ENCODE measurements at regions not wholly inside any gene's neighbourhood (a gene's known extent, or its start where the extent isn't known, plus 50 kb on each side); places are given as distances from the start of the nearest gene placed in this dataset.

DNA sequence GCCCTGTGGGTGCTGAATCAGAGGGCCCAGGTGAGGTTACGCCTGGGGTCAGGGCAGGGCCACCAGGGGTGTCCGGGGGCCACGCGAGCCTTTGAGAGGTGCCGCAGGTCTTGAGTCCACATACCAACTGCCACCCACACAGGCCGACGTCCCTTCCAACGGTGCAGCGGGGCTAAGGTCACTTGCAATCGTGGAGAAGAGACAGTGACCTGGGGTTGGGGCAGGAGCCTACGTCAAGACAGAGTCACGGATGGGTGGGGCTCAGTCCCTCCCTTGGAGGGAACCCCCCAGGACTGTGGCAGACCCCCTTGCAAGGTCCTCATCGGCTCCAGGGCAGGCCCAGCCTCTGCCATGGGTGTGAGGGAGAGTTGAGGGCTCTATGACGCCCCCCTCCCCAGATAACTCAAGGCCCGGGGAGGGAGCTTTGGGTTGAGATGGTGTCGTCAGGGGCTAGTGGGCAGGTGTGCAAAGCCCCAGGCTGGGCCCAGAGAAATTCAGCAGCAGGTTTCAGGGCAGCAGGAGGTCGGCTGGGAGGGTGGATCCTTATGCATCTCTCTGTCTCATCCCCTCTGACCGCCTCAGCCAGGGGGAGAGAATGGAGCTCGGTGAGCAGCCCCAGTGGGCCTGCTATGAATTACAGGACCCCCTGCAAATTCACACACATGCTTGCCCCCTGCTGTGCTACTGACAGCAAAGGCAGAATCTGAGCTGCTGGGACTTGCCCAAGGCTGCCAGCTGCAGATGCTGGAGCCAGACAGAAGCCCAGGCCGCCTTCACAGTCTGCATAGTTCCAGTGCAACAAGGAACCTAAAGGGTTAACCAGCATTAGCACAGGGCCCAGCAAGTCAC is 60.0 kb downstream of the MYEOV start:
- TF ChIP-seq EGR1 (IDR thresholded peaks at IDR 0.05; ENCODE audit: low read depth) = no peak
- no peak for TF ChIP-seq RAD21 (IDR thresholded peaks at IDR 0.05; ENCODE audit: low read depth)
